ENCODE measurements at regions not wholly inside any gene's neighbourhood (a gene's known extent, or its start where the extent isn't known, plus 50 kb on each side); places are given as distances from the start of the nearest gene placed in this dataset.

DNA sequence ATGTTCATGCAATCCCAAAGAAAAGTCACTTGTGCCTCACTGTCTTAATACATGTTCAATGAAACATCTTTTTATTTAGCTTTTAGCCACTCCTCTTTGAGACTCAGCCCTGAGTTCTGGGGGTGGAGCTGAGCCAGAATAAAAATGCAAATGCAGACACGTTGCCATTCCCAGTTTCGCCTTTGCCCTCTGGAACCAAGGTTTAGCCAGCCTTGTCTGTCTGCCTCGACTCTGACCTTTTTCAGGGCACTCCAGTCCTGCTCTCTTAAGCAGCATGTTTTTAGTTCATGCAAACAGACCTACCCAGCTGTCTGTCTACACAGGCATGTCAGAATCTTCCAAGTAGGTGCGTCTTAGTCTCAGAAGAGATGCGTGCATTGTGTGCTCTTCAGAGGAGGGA is 82.2 kb upstream of the RANBP3L start:
- no peak for TF ChIP-seq CTCF (conservative IDR thresholded peaks at IDR 0.05)
- TF ChIP-seq EZH2 (IDR thresholded peaks at IDR 0.05; ENCODE audit: low read depth): no peak
